Breast epithelium (tissue), 3 donors: ENCODE measurements at regions not wholly inside any gene's neighbourhood (a gene's known extent, or its start where the extent isn't known, plus 50 kb on each side); places are given as distances from the start of the nearest gene placed in this dataset.

Experiments
- CTCF ChIP-seq, 3 donors: fragments of 450-650 bp; IDR thresholded peaks; one replicate each; pipeline ENCODE4 v1.5.1; 2016 to 2017; ENCODE audit warnings: antibody characterized with exemption in 3 of 3, mild to moderate bottlenecking in 3 of 3, moderate library complexity in 3 of 3
- POLR2A ChIP-seq: fragments of 450-650 bp; IDR thresholded peaks from one replicate; pipeline ENCODE4 v1.6.1; 2016; ENCODE audit warnings: antibody characterized with exemption, mild to moderate bottlenecking, moderate library complexity

- TF ChIP-seq CTCF (IDR thresholded peaks at IDR 0.05) (no peak), POLR2A (no peak)
Observed at GRCh38 chr1:194647118-194647517, 1460.7 kb upstream of the B3GALT2 start.
